GM21381 (cell line): ENCODE measurements at regions not wholly inside any gene's neighbourhood (a gene's known extent, or its start where the extent isn't known, plus 50 kb on each side); places are given as distances from the start of the nearest gene placed in this dataset.

Experiments
- ATAC-seq: cut with Tn5 transposase; IDR thresholded peaks from one replicate; pipeline ENCODE4 v1.9.1; 2021; ENCODE audit warnings: mild to moderate bottlenecking, moderate library complexity; ENCODE audit not compliant: unreplicated experiment

GRCh38 chr4:157978680-157979361 lies 194.0 kb downstream of the GASK1B start:
- peak; percentile 92 for ATAC-seq

DNA sequence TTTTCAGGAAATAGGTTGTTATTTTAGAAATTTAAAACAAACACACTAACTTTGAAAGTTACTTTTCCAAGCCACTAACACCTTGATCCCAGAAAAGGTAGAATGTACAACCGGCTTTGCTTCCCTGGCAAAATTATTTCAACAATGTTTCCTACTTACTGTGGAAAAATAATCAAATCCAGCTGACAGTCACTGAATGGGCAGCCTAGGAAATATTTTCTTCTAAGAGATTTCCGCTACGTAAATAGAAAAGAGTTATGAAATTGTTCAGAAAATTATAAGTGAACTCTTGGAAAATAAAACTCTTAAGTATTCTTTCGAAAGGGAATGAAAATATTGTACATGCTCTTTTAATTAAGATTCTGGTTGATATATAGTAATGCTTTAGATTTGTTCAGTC lies 195.7 kb downstream of the GASK1B start:
- no peak for ATAC-seq

DNA sequence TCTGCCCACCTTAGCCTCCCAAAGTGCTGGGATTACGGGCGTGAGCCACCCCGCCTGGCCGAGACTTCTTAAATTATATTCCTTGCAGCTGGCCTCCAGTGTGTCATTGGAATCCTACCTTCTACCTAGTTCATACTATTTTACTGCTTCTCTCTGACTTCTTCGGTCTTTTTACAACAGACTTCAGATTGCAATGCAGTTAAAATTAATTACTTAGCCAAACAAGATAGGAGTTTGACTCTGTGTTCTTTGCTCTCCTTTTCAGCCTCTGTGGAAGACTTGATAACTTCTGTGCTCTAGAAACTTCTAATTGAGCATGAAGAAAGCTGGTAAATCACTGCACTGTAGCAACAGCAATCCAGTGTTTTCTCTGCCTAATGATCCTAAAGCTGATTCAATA lies 199.5 kb downstream of the GASK1B start:
- no peak for ATAC-seq

- ATAC-seq: no peak
Measured at GRCh38 chr4:157964463-157964862, 208.4 kb downstream of the GASK1B start.

GRCh38 chr4:157961229-157961990 lies 211.4 kb downstream of the GASK1B start:
- no peak for ATAC-seq

DNA sequence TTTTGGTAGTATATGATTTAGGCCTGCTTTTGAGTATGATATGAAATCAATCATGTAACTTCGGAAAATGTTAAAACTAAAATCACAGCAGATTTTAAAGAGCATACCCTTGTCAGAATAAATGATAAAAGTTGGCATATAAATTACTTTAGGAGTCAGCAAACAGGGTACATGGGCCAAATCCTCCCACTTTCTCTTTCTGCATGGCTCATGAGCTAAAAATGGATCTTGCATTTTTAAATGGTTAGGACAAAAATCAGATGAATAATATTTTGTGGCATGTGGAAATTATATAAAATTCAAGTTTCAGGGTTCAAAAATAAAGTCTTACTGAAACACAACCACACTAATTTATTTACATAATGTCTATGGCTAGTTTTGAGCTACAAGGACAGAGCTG lies 214.9 kb downstream of the GASK1B start:
- no peak for ATAC-seq

DNA sequence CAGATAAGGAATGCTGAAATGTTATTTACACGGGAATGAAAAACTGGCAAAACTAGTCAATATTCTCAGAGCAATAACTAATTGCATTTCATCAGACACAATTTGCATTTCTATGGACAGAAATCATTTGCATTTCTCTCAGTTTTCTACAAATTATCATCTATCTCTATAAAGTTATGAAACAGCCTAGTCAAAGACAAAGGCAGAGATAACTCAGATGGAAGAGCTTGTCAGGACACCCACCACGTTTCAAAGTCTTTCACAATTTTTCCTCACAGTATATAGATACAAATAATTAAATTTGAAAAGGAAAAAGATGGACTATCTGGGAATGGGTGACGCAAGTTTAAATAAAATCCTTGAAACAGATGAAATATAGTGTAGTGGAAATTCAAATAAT lies 230.8 kb downstream of the GASK1B start:
- ATAC-seq: no peak

DNA sequence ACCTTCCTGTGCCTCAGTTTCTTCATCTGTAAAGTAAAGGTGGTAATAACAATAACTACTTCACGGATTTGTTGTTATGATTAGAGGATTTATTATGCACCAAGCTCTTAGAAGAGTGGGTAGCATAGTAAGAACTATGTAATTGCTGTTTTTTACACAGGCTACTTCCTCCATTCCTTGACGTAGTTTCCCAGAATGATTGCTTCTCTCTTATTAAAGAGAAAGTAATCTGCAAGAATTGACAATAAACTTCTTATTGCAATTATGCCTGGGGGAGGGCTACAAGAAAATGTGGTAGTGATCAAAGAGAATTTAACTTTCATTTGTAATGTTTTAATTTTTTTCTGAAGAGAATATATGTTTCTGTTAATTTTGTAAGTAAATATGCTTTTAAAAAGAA lies 238.7 kb downstream of the GASK1B start:
- ATAC-seq: no peak

DNA sequence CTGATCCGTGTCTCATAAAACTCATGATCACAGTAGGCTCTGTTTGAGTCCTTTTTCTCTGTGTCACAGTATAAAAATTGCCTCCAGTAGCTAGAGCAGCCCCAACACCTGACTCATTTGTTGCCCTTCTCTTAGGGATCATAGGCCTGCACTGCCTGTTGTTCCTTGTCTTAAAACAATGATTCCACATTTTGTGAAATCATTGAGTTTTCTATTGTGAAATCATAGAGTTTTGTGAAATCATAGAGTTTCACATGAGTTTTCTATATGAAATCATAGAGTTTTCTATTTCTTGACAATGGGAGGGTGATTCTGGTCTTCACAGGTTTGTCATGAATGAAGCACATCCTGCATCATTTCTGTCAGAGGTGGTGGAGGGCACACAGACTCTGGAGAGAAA lies 239.9 kb downstream of the GASK1B start:
- no peak for ATAC-seq

- no peak for ATAC-seq
Measured at GRCh38 chr4:157929486-157929885, 243.3 kb downstream of the GASK1B start.

GRCh38 chr4:157918036-157918832 lies 254.6 kb downstream of the GASK1B start:
- ATAC-seq: no peak

DNA sequence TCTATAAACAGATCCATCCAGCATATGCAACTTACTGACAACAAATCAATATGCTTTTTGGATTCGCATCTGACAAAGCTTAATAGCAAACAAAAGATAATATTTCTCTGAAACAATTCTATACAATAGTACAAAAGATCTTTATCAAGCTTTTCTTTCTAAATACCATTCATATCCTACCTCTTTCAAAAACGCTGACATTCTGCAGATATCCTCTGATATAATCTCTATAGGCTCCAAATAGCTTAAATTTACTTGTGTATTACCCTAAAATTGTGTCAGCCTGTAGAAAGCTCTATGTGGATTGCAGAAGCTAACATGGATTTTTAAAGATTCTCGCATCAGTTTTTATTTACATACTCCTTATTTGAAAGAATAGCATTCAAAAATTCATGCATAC lies 260.6 kb downstream of the GASK1B start:
- no peak for ATAC-seq

GRCh38 chr4:157911662-157912061 lies 261.2 kb downstream of the GASK1B start:
- no peak for ATAC-seq

DNA sequence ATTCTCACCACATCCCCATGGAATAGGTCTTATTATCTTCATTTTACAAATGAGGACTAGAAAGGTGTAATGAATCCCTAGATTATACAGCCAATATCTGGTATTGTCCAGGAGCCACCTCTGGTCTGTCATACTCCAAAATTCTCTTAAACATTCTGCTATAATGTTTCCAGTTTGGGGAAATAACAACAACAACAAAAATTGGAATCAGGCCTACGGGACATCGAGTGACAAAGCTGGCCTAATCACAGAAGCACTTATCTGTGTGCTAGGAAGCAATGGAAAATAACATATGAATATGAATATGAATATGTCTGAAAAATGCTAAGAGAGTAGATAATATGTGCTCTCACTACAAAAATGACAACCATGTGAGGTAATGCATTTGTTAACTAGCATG lies 264.1 kb downstream of the GASK1B start:
- ATAC-seq: no peak

GRCh38 chr4:157908031-157908430 lies 264.8 kb downstream of the GASK1B start:
- ATAC-seq: no peak

GRCh38 chr4:157907226-157907946 lies 265.4 kb downstream of the GASK1B start:
- ATAC-seq: no peak

- ATAC-seq: no peak
Measured at GRCh38 chr4:157898836-157899605, 273.8 kb downstream of the GASK1B start.

GRCh38 chr4:157897855-157898370 lies 274.9 kb downstream of the GASK1B start:
- no peak for ATAC-seq

DNA sequence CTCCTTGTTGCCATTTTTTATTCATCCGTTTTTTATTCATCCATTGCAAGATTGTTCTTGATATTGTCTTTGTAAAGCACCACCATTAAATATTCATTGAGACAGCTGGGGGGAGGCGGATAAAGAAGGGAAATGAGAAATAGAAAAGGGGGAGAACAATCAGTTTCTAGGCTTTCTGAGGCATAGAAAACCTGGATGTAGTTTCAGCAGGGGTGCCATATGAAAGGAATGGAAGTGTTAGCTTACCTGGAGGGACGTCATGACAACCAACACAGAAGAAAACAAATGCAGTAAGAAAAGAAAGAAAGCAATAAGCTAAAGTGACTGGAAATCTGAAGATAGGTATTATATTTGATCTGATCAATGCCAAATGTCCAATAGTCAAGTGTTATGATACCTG lies 276.1 kb downstream of the GASK1B start:
- no peak for ATAC-seq

DNA sequence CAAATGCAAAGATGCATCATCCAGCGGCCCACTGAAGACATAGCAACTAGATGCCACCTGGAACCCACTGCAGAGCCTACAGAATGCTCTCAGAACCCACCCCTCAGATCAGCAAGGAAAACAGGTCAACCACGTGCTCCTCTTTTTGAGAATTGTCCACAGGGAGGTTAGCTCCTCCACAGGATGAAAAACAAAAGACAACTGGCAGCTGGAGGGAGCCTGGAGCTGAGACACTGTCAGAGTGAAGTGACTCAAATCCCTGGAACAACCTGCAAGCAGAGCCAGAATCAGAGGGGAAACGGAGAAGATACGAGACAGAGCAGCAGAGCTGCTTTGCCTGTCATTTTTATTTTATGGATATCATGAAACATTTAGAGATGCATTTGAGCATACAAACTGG lies 277.6 kb downstream of the GASK1B start:
- ATAC-seq: no peak
